Upper lobe of left lung (tissue), 6 donors: ENCODE measurements at regions not wholly inside any gene's neighbourhood (a gene's known extent, or its start where the extent isn't known, plus 50 kb on each side); places are given as distances from the start of the nearest gene placed in this dataset.
A peak's percentile ranks its signal among the peaks of the same experiment; 100 is the strongest.
"Not testable (repeated sequence)": the region's sequence is repeated elsewhere in the genome, so short reads cannot be mapped to it uniquely, and the experiment has no call there.

ENCODE experiments used
- ATAC-seq, 2 donors: fragments of 200-7000 bp; cut with Tn5 transposase; one replicate each; pipeline ENCODE4 v1.9.1; 2022; ENCODE audit warnings: mild to moderate bottlenecking in 2 of 2, moderate library complexity in 2 of 2; ENCODE audit not compliant: low FRiP score in 2 of 2
- DNase-seq, 2 donors: peaks; one replicate each; pipeline ENCODE4 v3.0.0-alpha.2; 2019 to 2020
- H3K27ac ChIP-seq, 4 donors: fragments of 200-600 bp; sonication (generic); one replicate each; pipeline ENCODE4 v1.5.1; 2016 to 2019
- H3K27me3 ChIP-seq, 4 donors: fragments of 200-600 bp; sonication (generic); one replicate each; pipeline ENCODE4 v1.5.1; 2017 to 2019
- H3K36me3 ChIP-seq, 4 donors: fragments of 200-600 bp; sonication (generic); one replicate each; pipeline ENCODE4 v1.5.1; 2016 to 2019
- H3K4me1 ChIP-seq, 4 donors: fragments of 200-600 bp; sonication (generic); one replicate each; pipeline ENCODE4 v1.5.1; 2018 to 2019
- H3K4me3 ChIP-seq, 4 donors: fragments of 200-600 bp; sonication (generic); one replicate each; pipeline ENCODE4 v1.5.1; 2017 to 2019; ENCODE audit warnings: mild to moderate bottlenecking in 2 of 4, moderate library complexity in 1 of 4
- H3K9me3 ChIP-seq, 4 donors: fragments of 200-600 bp; sonication (generic); one replicate each; pipeline ENCODE4 v1.5.1; 2018 to 2019
- EP300 ChIP-seq, 4 donors: sonication (generic); formaldehyde crosslinking; IDR thresholded peaks; one replicate each; pipeline ENCODE4 v1.5.1; 2017; ENCODE audit warnings: antibody characterized with exemption in 4 of 4, control low read depth in 2 of 4
- POLR2A ChIP-seq, 4 donors: fragments of 450-650 bp; IDR thresholded peaks; one replicate each; pipeline ENCODE4 v1.5.1; 2016 to 2017; ENCODE audit warnings: antibody characterized with exemption in 4 of 4, mild to moderate bottlenecking in 2 of 4
- POLR2AphosphoS5 ChIP-seq, 2 donors: sonication (generic); formaldehyde crosslinking; IDR thresholded peaks; one replicate each; pipeline ENCODE4 v1.5.1; 2017; ENCODE audit warnings: antibody characterized with exemption in 2 of 2
- WGBS, 2 donors: methylation state at CpG; one replicate each; pipeline ENCODE4 v1.1.5; 2017 to 2018; 5-methylcytosine and 5-hydroxymethylcytosine counted together
- TF ChIP-seq, protein P1 (sequence below), 6 experiments: fragments of 450-650 bp in 4 of 6; fragments of 200-600 bp in 2 of 6; sonication (generic) in 2 of 6; IDR thresholded peaks; one replicate each; pipeline ENCODE4 v1.5.1; 2016 to 2019; ENCODE audit warnings: antibody characterized with exemption in 6 of 6
- donor health status: DM: no; HTN: no; CAD: no; lungs with moderate emphysema.
- donor health status: DM: no; HTN: yes; CAD: no; lungs with severe emphysema.

DNA sequence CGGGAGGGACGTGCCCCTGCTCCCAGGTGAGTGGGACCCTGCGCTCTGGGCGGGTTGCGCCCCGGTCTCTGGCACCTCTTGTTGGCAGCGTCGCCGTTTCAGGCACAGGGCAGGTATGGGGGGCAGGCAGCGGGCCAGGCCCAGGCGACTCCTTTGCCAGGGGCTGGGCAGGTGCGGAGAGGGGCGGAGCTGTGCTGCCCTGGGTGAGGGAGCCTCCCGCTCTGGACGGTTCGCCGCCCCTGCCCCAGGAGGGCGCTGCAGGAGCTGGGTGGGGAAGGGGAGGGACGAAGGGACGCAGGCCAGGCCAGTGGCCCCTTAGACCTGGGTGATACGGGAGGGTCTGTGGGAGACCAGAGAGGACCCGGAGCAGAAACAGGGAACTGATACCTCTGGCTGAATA, 663.9 kb upstream of the DEFB115 start:
- WGBS, 2 donors, result 74 to 79% methylated on average over 16 to 22 of the region's 22 CpGs
- ATAC-seq, result no peak
- H3K27me3 ChIP-seq, result no peaks in the 10 kb centered on the region

GRCh38 chr20:30594112-30594511, 663.4 kb upstream of the DEFB115 start:
- no peak overlapping the region for H3K27ac ChIP-seq
- no peaks in the 10 kb centered on the region for H3K36me3 ChIP-seq
- peak in 1 of 2 donors; percentile 61 for DNase-seq
- H3K27me3 ChIP-seq, result no peaks in the 10 kb centered on the region
- TF ChIP-seq, protein P1, sequence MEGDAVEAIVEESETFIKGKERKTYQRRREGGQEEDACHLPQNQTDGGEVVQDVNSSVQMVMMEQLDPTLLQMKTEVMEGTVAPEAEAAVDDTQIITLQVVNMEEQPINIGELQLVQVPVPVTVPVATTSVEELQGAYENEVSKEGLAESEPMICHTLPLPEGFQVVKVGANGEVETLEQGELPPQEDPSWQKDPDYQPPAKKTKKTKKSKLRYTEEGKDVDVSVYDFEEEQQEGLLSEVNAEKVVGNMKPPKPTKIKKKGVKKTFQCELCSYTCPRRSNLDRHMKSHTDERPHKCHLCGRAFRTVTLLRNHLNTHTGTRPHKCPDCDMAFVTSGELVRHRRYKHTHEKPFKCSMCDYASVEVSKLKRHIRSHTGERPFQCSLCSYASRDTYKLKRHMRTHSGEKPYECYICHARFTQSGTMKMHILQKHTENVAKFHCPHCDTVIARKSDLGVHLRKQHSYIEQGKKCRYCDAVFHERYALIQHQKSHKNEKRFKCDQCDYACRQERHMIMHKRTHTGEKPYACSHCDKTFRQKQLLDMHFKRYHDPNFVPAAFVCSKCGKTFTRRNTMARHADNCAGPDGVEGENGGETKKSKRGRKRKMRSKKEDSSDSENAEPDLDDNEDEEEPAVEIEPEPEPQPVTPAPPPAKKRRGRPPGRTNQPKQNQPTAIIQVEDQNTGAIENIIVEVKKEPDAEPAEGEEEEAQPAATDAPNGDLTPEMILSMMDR (IDR thresholded peaks at IDR 0.05), result no peak
- no peak for TF ChIP-seq POLR2AphosphoS5 (IDR thresholded peaks at IDR 0.05)
- TF ChIP-seq POLR2A (IDR thresholded peaks at IDR 0.05), result no peak
- no peak for TF ChIP-seq EP300 (IDR thresholded peaks at IDR 0.05)
- H3K4me1 ChIP-seq, result no peaks in the 10 kb centered on the region
- 76 to 94% methylated on average over 17 to 18 of the region's 18 CpGs for WGBS, 2 donors
- H3K4me3 ChIP-seq, result no peak overlapping the region
- peaks cover 0 to 3% (median 0%) of the 10 kb centered on the region in 4 donors for H3K9me3 ChIP-seq
- ATAC-seq, result no peak

More for the DNA sequence above, 663.9 kb upstream of the DEFB115 start:
- Histone ChIP-seq H3K27ac (no peak overlapping the region), H3K4me1 (no peaks in the 10 kb centered on the region), H3K4me3 (no peak overlapping the region), H3K9me3 (peaks cover 0 to 3% (median 0%) of the 10 kb centered on the region in 4 donors), H3K36me3 (no peaks in the 10 kb centered on the region)
- DNase-seq, result peak in 1 of 2 donors; percentile 79
- no peak for TF ChIP-seq POLR2AphosphoS5 (IDR thresholded peaks at IDR 0.05)
- TF ChIP-seq, protein P1 (IDR thresholded peaks at IDR 0.05), result no peak
- no peak for TF ChIP-seq POLR2A (IDR thresholded peaks at IDR 0.05)
- no peak for TF ChIP-seq EP300 (IDR thresholded peaks at IDR 0.05)

GRCh38 chr20:30595698-30596097, 661.8 kb upstream of the DEFB115 start:
- WGBS, 2 donors, result 90 to 92% methylated on average over 3 of the region's 3 CpGs
- Histone ChIP-seq H3K36me3 (no peaks in the 10 kb centered on the region), H3K27me3 (no peaks in the 10 kb centered on the region), H3K4me3 (no peak overlapping the region), H3K9me3 (peaks cover 0 to 3% (median 0%) of the 10 kb centered on the region in 4 donors), H3K4me1 (no peaks in the 10 kb centered on the region), H3K27ac (no peak overlapping the region)
- no peak for TF ChIP-seq EP300 (IDR thresholded peaks at IDR 0.05)
- TF ChIP-seq, protein P1 (IDR thresholded peaks at IDR 0.05), result no peak
- no peak for TF ChIP-seq POLR2A (IDR thresholded peaks at IDR 0.05)
- TF ChIP-seq POLR2AphosphoS5 (IDR thresholded peaks at IDR 0.05), result no peak
- ATAC-seq, result no peak
- no peak for DNase-seq

DNA sequence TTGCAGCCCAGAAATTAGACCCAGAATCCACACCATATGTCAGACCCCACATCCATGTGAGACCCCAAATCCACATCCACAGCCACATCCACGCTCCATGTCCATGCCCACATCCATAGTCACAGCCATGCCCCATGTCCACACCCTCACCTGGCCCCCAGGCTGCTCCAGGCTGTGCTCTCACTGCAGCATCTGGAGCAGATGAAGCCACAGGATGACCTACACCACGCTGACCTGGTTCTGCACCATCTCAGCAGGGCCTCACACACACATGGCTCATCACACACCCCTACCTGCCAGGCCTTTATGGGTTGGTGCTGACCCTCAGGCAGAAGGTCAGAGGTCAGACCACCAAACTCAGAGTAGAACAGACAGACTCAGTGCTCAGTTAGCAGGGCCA, 660.0 kb upstream of the DEFB115 start:
- WGBS, 2 donors, result 60 to 74% methylated on average over 2 of the region's 2 CpGs
- not testable (repeated sequence) for H3K27me3 ChIP-seq, H3K9me3 ChIP-seq, DNase-seq, H3K27ac ChIP-seq, H3K4me3 ChIP-seq, H3K4me1 ChIP-seq, H3K36me3 ChIP-seq
- ATAC-seq, result peak in 1 of 2 donors; percentile 33

DNA sequence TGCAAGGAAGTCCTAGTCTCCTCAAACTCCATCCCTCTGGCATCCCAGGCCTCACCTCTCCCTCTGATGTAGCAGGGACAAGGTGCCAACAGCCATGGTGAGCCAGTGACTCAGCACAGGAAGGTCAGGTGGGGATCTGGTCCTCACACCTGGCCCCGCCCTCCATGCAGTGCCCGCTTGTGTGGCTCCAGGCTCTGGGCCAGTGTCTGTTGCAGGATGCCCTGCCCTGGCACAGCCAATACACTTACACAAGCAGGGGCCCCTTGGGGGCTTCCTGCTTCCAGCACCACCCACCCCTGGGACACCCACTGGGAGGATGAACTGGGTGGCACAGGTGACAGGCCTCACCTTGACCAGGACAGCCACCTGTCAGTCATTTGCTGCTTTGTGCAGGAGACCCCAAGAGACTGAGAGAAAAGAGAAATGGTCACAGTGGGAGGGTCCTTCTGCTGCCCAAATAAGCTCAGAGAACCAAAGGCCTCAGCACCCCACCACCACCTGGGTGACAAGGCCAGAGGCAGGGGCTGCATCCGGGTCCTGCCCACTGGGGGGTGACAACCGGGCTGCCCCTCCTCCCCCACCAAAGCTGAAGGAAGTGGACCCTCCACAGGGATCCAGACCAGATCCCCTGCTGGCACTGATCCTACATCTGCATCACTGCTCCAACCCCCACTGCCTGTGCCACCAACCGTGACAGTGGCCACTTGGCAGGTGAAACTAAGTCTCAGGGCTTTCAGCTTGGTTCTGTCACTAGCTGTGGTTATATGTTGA, 658.8 kb upstream of the DEFB115 start:
- no peak overlapping the region for H3K4me3 ChIP-seq
- DNase-seq (no peak), ATAC-seq (peak in 1 of 2 donors; percentile 28)
- no peaks in the 10 kb centered on the region for H3K36me3 ChIP-seq
- H3K27me3 ChIP-seq, result no peaks in the 10 kb centered on the region
- no peak overlapping the region for H3K27ac ChIP-seq
- 70 to 80% methylated on average over 3 of the region's 5 CpGs for WGBS, 2 donors
- no peaks in the 10 kb centered on the region for H3K4me1 ChIP-seq
- TF ChIP-seq, protein P1 (IDR thresholded peaks at IDR 0.05), result no peak
- TF ChIP-seq POLR2A (IDR thresholded peaks at IDR 0.05) (no peak), EP300 (IDR thresholded peaks at IDR 0.05) (no peak), POLR2AphosphoS5 (IDR thresholded peaks at IDR 0.05) (no peak)
- peaks cover 0 to under 1% (median 0%) of the 10 kb centered on the region in 4 donors for H3K9me3 ChIP-seq
